SU-DHL-6 (cell line): ENCODE measurements at regions not wholly inside any gene's neighbourhood (a gene's known extent, or its start where the extent isn't known, plus 50 kb on each side); places are given as distances from the start of the nearest gene placed in this dataset.

Source experiments
- H2AFZ ChIP-seq: fragments of 200-600 bp; sonication (generic); 2 replicates; pipeline ENCODE4 v1.6.1; 2014; ENCODE audit warnings: low read depth, mild to moderate bottlenecking, moderate library complexity, mixed read lengths, antibody characterized with exemption, low read length; ENCODE audit not compliant: severe bottlenecking
- H3F3A ChIP-seq: fragments of 200-600 bp; shearing (Covaris generic); 2 replicates; pipeline ENCODE4 v1.6.0; 2016; ENCODE audit warnings: antibody characterized with exemption, mild to moderate bottlenecking; ENCODE audit not compliant: insufficient read depth
- H3K27ac ChIP-seq: fragments of 200-600 bp; sonication (generic); 2 replicates; pipeline ENCODE4 v1.5.1; 2016; ENCODE audit warnings: low read depth, mild to moderate bottlenecking, low read length, moderate library complexity, mixed read lengths
- H3K27me3 ChIP-seq: fragments of 200-600 bp; sonication (generic), shearing (Covaris generic); 2 replicates; pipeline ENCODE4 v1.6.0; 2014; ENCODE audit warnings: mild to moderate bottlenecking, low read length
- H3K36me3 ChIP-seq: fragments of 200-600 bp; sonication (generic); 2 replicates; pipeline ENCODE4 v1.6.1; 2014; ENCODE audit warnings: mild to moderate bottlenecking, low read length, mixed read lengths
- H3K4me2 ChIP-seq: fragments of 300-600, 200-600 bp; shearing (Covaris generic), sonication (generic); 2 replicates; pipeline ENCODE4 v1.6.0; 2014; ENCODE audit warnings: low read length, low read depth, mild to moderate bottlenecking; ENCODE audit not compliant: poor library complexity, severe bottlenecking
- H3K4me3 ChIP-seq: fragments of 200-600 bp; sonication (generic); 2 replicates; pipeline ENCODE4 v1.5.1; 2014; ENCODE audit warnings: antibody characterized with exemption, low read length, mild to moderate bottlenecking, mixed read lengths; ENCODE audit not compliant: insufficient read depth, poor library complexity, severe bottlenecking
- H3K79me2 ChIP-seq: fragments of 200-600 bp; sonication (generic); 2 replicates; pipeline ENCODE4 v1.6.1; 2014; ENCODE audit warnings: mild to moderate bottlenecking, low read length, moderate library complexity; ENCODE audit not compliant: insufficient read depth
- H3K9ac ChIP-seq: fragments of 200-600 bp; sonication (generic); 2 replicates; pipeline ENCODE4 v1.7.0; 2014; ENCODE audit warnings: mild to moderate bottlenecking, low read length
- H3K9me2 ChIP-seq: fragments of 200-600 bp; sonication (generic); replicated peaks from 2 replicates; pipeline ENCODE4 v1.6.1; 2014; ENCODE audit warnings: low read length; ENCODE audit not compliant: insufficient read depth
- H3K9me3 ChIP-seq: fragments of 200-600 bp; sonication (generic); 2 replicates; pipeline ENCODE4 v1.6.1; 2014; ENCODE audit warnings: low read length, mixed read lengths; ENCODE audit not compliant: insufficient read depth
- H4K20me1 ChIP-seq: fragments of 200-600 bp; sonication (generic); 2 replicates; pipeline ENCODE4 v1.6.1; 2014; ENCODE audit warnings: low read depth, mild to moderate bottlenecking, antibody characterized with exemption, low read length, moderate library complexity, mixed read lengths
- CTCF ChIP-seq: fragments of 200-600 bp; sonication (generic); IDR thresholded peaks from one replicate; pipeline ENCODE4 v1.5.1; 2017; ENCODE audit warnings: antibody characterized with exemption, mild to moderate bottlenecking, low read length, moderate library complexity; ENCODE audit not compliant: insufficient read depth, poor library complexity, severe bottlenecking
- EZH2phosphoT487 ChIP-seq: fragments of 200-600 bp; sonication (generic), shearing (Covaris generic); conservative IDR thresholded peaks from 2 replicates; pipeline ENCODE4 v1.6.1; 2018; ENCODE audit warnings: mild to moderate bottlenecking, antibody characterized with exemption, low read length, moderate library complexity, mixed read lengths

GRCh38 chr1:194047921-194048320, 861.5 kb upstream of the B3GALT2 start:
- no peak overlapping the region for H2AFZ ChIP-seq
- no peaks in the 10 kb centered on the region for H4K20me1 ChIP-seq
- no peak overlapping the region for H3K27ac ChIP-seq
- H3K9me2 ChIP-seq: no peaks in the 10 kb centered on the region
- H3F3A ChIP-seq: no peaks in the 10 kb centered on the region
- no peak overlapping the region for H3K4me3 ChIP-seq
- no peaks in the 10 kb centered on the region for H3K27me3 ChIP-seq
- TF ChIP-seq CTCF (no peak), EZH2phosphoT487 (no peak)
- H3K79me2 ChIP-seq: no peaks in the 10 kb centered on the region
- no peak overlapping the region for H3K4me2 ChIP-seq
- H3K36me3 ChIP-seq: no peaks in the 10 kb centered on the region
- no peak overlapping the region for H3K9ac ChIP-seq
- H3K9me3 ChIP-seq: no peaks in the 10 kb centered on the region

- H3K36me3 ChIP-seq: no peaks in the 10 kb centered on the region
- no peak overlapping the region for H3K4me2 ChIP-seq
- H3K9me2 ChIP-seq: no peaks in the 10 kb centered on the region
- no peaks in the 10 kb centered on the region for H3F3A ChIP-seq
- H3K27ac ChIP-seq: no peak overlapping the region
- H2AFZ ChIP-seq: no peak overlapping the region
- H4K20me1 ChIP-seq: no peaks in the 10 kb centered on the region
- no peak overlapping the region for H3K4me3 ChIP-seq
- H3K9me3 ChIP-seq: no peaks in the 10 kb centered on the region
- no peaks in the 10 kb centered on the region for H3K79me2 ChIP-seq
- no peak for TF ChIP-seq EZH2phosphoT487
- TF ChIP-seq CTCF: no peak
- H3K9ac ChIP-seq: no peak overlapping the region
- no peaks in the 10 kb centered on the region for H3K27me3 ChIP-seq
These were observed 860.8 kb upstream of the B3GALT2 start for GRCh38 chr1:194047206-194047605.

- Histone ChIP-seq H3K79me2 (no peaks in the 10 kb centered on the region), H3K4me3 (no peak overlapping the region), H3K4me2 (no peak overlapping the region), H3K27me3 (no peaks in the 10 kb centered on the region), H3F3A (no peaks in the 10 kb centered on the region), H3K9me3 (no peaks in the 10 kb centered on the region), H3K9ac (no peak overlapping the region), H3K9me2 (no peaks in the 10 kb centered on the region), H3K27ac (no peak overlapping the region), H2AFZ (peak overlapping the region; percentile 69), H4K20me1 (no peaks in the 10 kb centered on the region), H3K36me3 (no peaks in the 10 kb centered on the region)
- TF ChIP-seq EZH2phosphoT487: no peak
- no peak for TF ChIP-seq CTCF
These were observed 859.0 kb upstream of the B3GALT2 start for GRCh38 chr1:194045416-194045815.

GRCh38 chr1:194044892-194045291, 858.5 kb upstream of the B3GALT2 start:
- Histone ChIP-seq H3K36me3 (no peaks in the 10 kb centered on the region), H2AFZ (peak overlapping the region; percentile 69), H3K9me2 (no peaks in the 10 kb centered on the region), H3K4me2 (no peak overlapping the region), H3F3A (no peaks in the 10 kb centered on the region), H3K4me3 (no peak overlapping the region), H3K27ac (no peak overlapping the region), H4K20me1 (no peaks in the 10 kb centered on the region), H3K79me2 (no peaks in the 10 kb centered on the region), H3K9me3 (no peaks in the 10 kb centered on the region), H3K27me3 (no peaks in the 10 kb centered on the region), H3K9ac (no peak overlapping the region)
- TF ChIP-seq CTCF (no peak), EZH2phosphoT487 (no peak)
